Caco-2 (cell line): ENCODE measurements at regions not wholly inside any gene's neighbourhood (a gene's known extent, or its start where the extent isn't known, plus 50 kb on each side); places are given as distances from the start of the nearest gene placed in this dataset.
"Not testable (repeated sequence)": the region's sequence is repeated elsewhere in the genome, so short reads cannot be mapped to it uniquely, and the experiment has no call there.

Experiments
- BruUV-seq: library from RNA; stranded (reverse); fragments of 400-500 nt; replicated peaks from 2 replicates; lab custom pipeline; 2021; lab: Mats Ljungman, UMichigan
- CTCF ChIA-PET: fragments of 300-600 bp; sonication (Branson Sonifier 250); formaldehyde crosslinking; loops from one replicate; lab custom pipeline; 2022; ENCODE audit warnings: antibody characterized with exemption; lab: Charles Lee
- POLR2A ChIA-PET: fragments of 300-600 bp; sonication (Branson Sonifier 250); formaldehyde crosslinking; loops from one replicate; lab custom pipeline; 2022; ENCODE audit warnings: antibody characterized with exemption; lab: Charles Lee
- DNase-seq, 2 experiments: peaks; one replicate each; pipeline versions ENCODE4 v3.0.0 to v3.0.0-alpha.2; 2020 to 2022
- H3K27me3 ChIP-seq: replicated peaks from 2 replicates; pipeline ENCODE4 v1.6.0; 2011; ENCODE audit warnings: low read length; ENCODE audit not compliant: control insufficient read depth, insufficient read depth
- H3K36me3 ChIP-seq: 2 replicates; pipeline ENCODE4 v1.5.1; 2011; ENCODE audit warnings: low read length; ENCODE audit not compliant: control insufficient read depth, insufficient read depth
- H3K4me1 ChIP-seq: fragments of 250-450 bp; sonication (Bioruptor Pico); 2 replicates; pipeline ENCODE4 v1.5.1; 2020; ENCODE audit warnings: mild to moderate bottlenecking
- H3K4me3 ChIP-seq: 2 replicates; pipeline ENCODE4 v1.5.1; 2011; ENCODE audit warnings: low read depth, mild to moderate bottlenecking, control low read depth, low read length
- H3K9me3 ChIP-seq: fragments of 250-450 bp; sonication (Bioruptor Pico); 2 replicates; pipeline ENCODE4 v1.5.1; 2020; ENCODE audit warnings: mild to moderate bottlenecking, moderate library complexity
- H3K27ac Mint-ChIP-seq: one replicate; pipeline ENCODE4 v1.8.0; 2022; ENCODE audit warnings: mixed read lengths; ENCODE audit not compliant: unreplicated experiment
- H3K27me3 Mint-ChIP-seq: one replicate; pipeline ENCODE4 v1.8.0; 2022; ENCODE audit warnings: mixed read lengths; ENCODE audit not compliant: insufficient read depth, unreplicated experiment
- H3K36me3 Mint-ChIP-seq: one replicate; pipeline ENCODE4 v1.8.0; 2022; ENCODE audit warnings: mild to moderate bottlenecking, mixed read lengths; ENCODE audit not compliant: insufficient read depth, unreplicated experiment
- H3K4me1 Mint-ChIP-seq: one replicate; pipeline ENCODE4 v1.8.0; 2022; ENCODE audit warnings: low read depth, mixed read lengths; ENCODE audit not compliant: unreplicated experiment
- H3K4me3 Mint-ChIP-seq: one replicate; pipeline ENCODE4 v1.8.0; 2022; ENCODE audit warnings: mild to moderate bottlenecking, moderate library complexity, mixed read lengths; ENCODE audit not compliant: unreplicated experiment
- H3K9me3 Mint-ChIP-seq: one replicate; pipeline ENCODE4 v1.8.0; 2022; ENCODE audit warnings: mixed read lengths; ENCODE audit not compliant: unreplicated experiment
- intact Hi-C: fragments of 100-400 bp; cut with micrococcal nuclease; formaldehyde crosslinking; loops from one replicate; pipeline ENCODE4 v1.10.0; 2022; ENCODE audit not compliant: unreplicated experiment
- TF ChIP-seq, protein P1 (sequence below), 2 experiments: fragments of 200-600 bp in 1 of 2; IDR thresholded peaks; 1 replicate in 1 of 2; 2 replicates in 1 of 2; pipeline versions ENCODE4 v1.5.1 to v1.8.0; 2011 to 2022; ENCODE audit warnings: antibody characterized with exemption in 1 of 2, control low read depth in 1 of 2, inconsistent platforms in 1 of 2, low read depth in 1 of 2, low read length in 1 of 2, mild to moderate bottlenecking in 1 of 2, moderate library complexity in 1 of 2; ENCODE audit not compliant: insufficient read depth in 1 of 2, severe bottlenecking in 1 of 2, unreplicated experiment in 1 of 2

GRCh38 chr9:81022177-81022576, 667.2 kb downstream of the TLE1 start:
- TF ChIP-seq, protein P1, sequence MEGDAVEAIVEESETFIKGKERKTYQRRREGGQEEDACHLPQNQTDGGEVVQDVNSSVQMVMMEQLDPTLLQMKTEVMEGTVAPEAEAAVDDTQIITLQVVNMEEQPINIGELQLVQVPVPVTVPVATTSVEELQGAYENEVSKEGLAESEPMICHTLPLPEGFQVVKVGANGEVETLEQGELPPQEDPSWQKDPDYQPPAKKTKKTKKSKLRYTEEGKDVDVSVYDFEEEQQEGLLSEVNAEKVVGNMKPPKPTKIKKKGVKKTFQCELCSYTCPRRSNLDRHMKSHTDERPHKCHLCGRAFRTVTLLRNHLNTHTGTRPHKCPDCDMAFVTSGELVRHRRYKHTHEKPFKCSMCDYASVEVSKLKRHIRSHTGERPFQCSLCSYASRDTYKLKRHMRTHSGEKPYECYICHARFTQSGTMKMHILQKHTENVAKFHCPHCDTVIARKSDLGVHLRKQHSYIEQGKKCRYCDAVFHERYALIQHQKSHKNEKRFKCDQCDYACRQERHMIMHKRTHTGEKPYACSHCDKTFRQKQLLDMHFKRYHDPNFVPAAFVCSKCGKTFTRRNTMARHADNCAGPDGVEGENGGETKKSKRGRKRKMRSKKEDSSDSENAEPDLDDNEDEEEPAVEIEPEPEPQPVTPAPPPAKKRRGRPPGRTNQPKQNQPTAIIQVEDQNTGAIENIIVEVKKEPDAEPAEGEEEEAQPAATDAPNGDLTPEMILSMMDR (IDR thresholded peaks at IDR 0.05; ENCODE audit: insufficient read depth in 1 of 2, low read depth in 1 of 2, low read length in 1 of 2, severe bottlenecking in 1 of 2, unreplicated experiment in 1 of 2), result no peak
- no peak for DNase-seq
- Histone ChIP-seq H3K9me3 (no peaks in the 10 kb centered on the region), H3K27me3 (no peaks in the 10 kb centered on the region), H3K36me3 (no peaks in the 10 kb centered on the region), H3K4me1 (no peaks in the 10 kb centered on the region), H3K4me3 (no peak overlapping the region)
- H3K4me1 Mint-ChIP-seq, result no peaks in the 10 kb centered on the region
- intact Hi-C loops, result no loop called here
- H3K9me3 Mint-ChIP-seq, result no peaks in the 10 kb centered on the region
- no peaks in the 10 kb centered on the region for H3K36me3 Mint-ChIP-seq
- H3K27me3 Mint-ChIP-seq, result no peaks in the 10 kb centered on the region
- POLR2A ChIA-PET, result no interaction called here
- H3K4me3 Mint-ChIP-seq, result no peak overlapping the region
- BruUV-seq, result no TSS peak
- CTCF ChIA-PET, result no interaction called here
- H3K27ac Mint-ChIP-seq, result no peak overlapping the region

GRCh38 chr9:81014945-81015344, 674.4 kb downstream of the TLE1 start:
- H3K4me3 ChIP-seq, H3K9me3 ChIP-seq, H3K4me1 Mint-ChIP-seq, H3K9me3 Mint-ChIP-seq, H3K27ac Mint-ChIP-seq, H3K36me3 ChIP-seq, POLR2A ChIA-PET, H3K27me3 Mint-ChIP-seq, CTCF ChIA-PET, BruUV-seq, H3K36me3 Mint-ChIP-seq, H3K27me3 ChIP-seq, H3K4me3 Mint-ChIP-seq, DNase-seq, H3K4me1 ChIP-seq, intact Hi-C loops: not testable (repeated sequence)

DNA sequence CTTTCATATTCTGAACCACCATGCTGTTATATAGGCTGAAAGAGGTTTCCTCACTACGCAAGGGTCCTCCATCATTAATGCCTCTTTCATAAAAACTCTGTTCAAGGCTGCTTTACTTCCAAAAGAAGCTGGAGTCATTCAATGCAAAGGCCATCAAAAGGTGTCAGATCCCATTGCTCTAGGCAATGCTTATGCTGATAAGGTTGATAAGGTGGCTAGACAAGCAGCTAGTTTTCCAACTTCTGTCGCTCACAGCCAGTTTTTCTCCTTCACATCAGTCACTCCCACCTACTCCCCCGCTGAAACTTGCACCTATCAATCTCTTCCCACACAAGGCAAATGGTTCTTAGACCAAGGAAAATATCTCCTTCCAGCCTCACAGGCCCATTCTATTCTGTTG, 676.2 kb downstream of the TLE1 start:
- H3K36me3 ChIP-seq, CTCF ChIA-PET, H3K27me3 Mint-ChIP-seq, H3K27me3 ChIP-seq, H3K9me3 ChIP-seq, POLR2A ChIA-PET, H3K4me3 Mint-ChIP-seq, H3K4me1 ChIP-seq, intact Hi-C loops, H3K9me3 Mint-ChIP-seq, H3K4me1 Mint-ChIP-seq, DNase-seq, H3K4me3 ChIP-seq, H3K27ac Mint-ChIP-seq, H3K36me3 Mint-ChIP-seq, BruUV-seq: not testable (repeated sequence)

DNA sequence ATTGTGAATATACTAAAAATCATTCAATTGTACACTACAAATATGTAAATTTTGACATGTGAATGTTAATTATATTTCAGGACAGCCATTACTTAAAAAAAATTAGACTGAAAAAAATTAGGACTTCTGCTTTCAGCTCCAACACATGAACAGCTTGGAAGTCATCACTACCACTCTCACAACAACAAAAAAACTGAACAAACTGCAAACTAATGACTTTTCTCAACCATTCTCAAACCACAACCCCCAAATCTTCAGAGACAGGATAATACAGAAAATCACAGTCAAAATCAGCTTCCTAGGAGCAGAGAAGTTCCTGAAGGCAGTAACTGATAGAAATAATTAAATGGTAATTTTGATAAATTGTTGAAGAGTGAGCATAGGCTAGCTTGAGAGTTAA, 686.4 kb downstream of the TLE1 start:
- intact Hi-C loops, result no loop called here
- no peak overlapping the region for H3K4me3 ChIP-seq
- no peak for DNase-seq
- ChIA-PET POLR2A (no interaction called here), CTCF (no interaction called here)
- no peaks in the 10 kb centered on the region for H3K27me3 Mint-ChIP-seq
- H3K27me3 ChIP-seq, result no peaks in the 10 kb centered on the region
- H3K36me3 ChIP-seq, result no peaks in the 10 kb centered on the region
- no peaks in the 10 kb centered on the region for H3K36me3 Mint-ChIP-seq
- no peaks in the 10 kb centered on the region for H3K4me1 ChIP-seq
- H3K4me1 Mint-ChIP-seq, result no peaks in the 10 kb centered on the region
- H3K9me3 Mint-ChIP-seq, result no peaks in the 10 kb centered on the region
- no TSS peak for BruUV-seq
- no peaks in the 10 kb centered on the region for H3K9me3 ChIP-seq
- H3K4me3 Mint-ChIP-seq, result no peak overlapping the region
- no peak overlapping the region for H3K27ac Mint-ChIP-seq
- TF ChIP-seq, protein P1 (IDR thresholded peaks at IDR 0.05; ENCODE audit: insufficient read depth in 1 of 2, low read depth in 1 of 2, low read length in 1 of 2, severe bottlenecking in 1 of 2, unreplicated experiment in 1 of 2), result no peak
